ENCODE measurements at regions not wholly inside any gene's neighbourhood (a gene's known extent, or its start where the extent isn't known, plus 50 kb on each side); places are given as distances from the start of the nearest gene placed in this dataset.

GRCh38 chr11:82146789-82147188 lies 586.9 kb downstream of the FAM181B start:
- TF ChIP-seq CTCF (IDR thresholded peaks at IDR 0.05) = no peak
- TF ChIP-seq ZFX (IDR thresholded peaks at IDR 0.05; ENCODE audit: borderline replicate concordance) = no peak
